ENCODE measurements at regions not wholly inside any gene's neighbourhood (a gene's known extent, or its start where the extent isn't known, plus 50 kb on each side); places are given as distances from the start of the nearest gene placed in this dataset.

GRCh38 chr16:66263973-66264310, 102.5 kb upstream of the CDH5 start:
- TF ChIP-seq POLR2AphosphoS5 (IDR thresholded peaks at IDR 0.05; ENCODE audit: borderline replicate concordance, low read depth, low read length) = no peak
- TF ChIP-seq EZH2 (IDR thresholded peaks at IDR 0.05) = no peak
